OCI-LY7 (cell line): ENCODE measurements at regions not wholly inside any gene's neighbourhood (a gene's known extent, or its start where the extent isn't known, plus 50 kb on each side); places are given as distances from the start of the nearest gene placed in this dataset.

Experiments used
- BruUV-seq: library from RNA; stranded (reverse); fragments of 400-500 nt; replicated peaks from 2 replicates; lab custom pipeline; 2021; lab: Mats Ljungman, UMichigan
- CTCF ChIA-PET: fragments of 300-600 bp; sonication (Branson Sonifier 250); formaldehyde crosslinking; loops from one replicate; lab custom pipeline; 2022; ENCODE audit warnings: antibody characterized with exemption; ENCODE audit not compliant: unreplicated experiment; lab: Charles Lee
- POLR2A ChIA-PET: fragments of 300-600 bp; sonication (Branson Sonifier 250); formaldehyde crosslinking; loops from one replicate; lab custom pipeline; 2022; ENCODE audit warnings: antibody characterized with exemption; lab: Charles Lee
- DNase-seq: peaks from one replicate; pipeline ENCODE4 v3.0.0-alpha.2; 2015; ENCODE audit warnings: low spot score
- H2AFZ ChIP-seq: fragments of 200-600 bp; sonication (generic), shearing (Covaris generic); 2 replicates; pipeline ENCODE4 v1.6.1; 2014; ENCODE audit warnings: mild to moderate bottlenecking, antibody characterized with exemption, low read length, moderate library complexity
- H3K27ac ChIP-seq: fragments of 200-600 bp; sonication (generic); 2 replicates; pipeline ENCODE4 v1.5.1; 2014; ENCODE audit warnings: mixed run types, low read depth, mild to moderate bottlenecking, moderate library complexity, low read length, inconsistent platforms; ENCODE audit not compliant: poor library complexity, severe bottlenecking
- H3K36me3 ChIP-seq: fragments of 200-600 bp; sonication (generic); 2 replicates; pipeline ENCODE4 v1.6.1; 2014; ENCODE audit warnings: mild to moderate bottlenecking, antibody characterized with exemption, low read length, moderate library complexity, mixed read lengths; ENCODE audit not compliant: insufficient read depth
- H3K4me1 ChIP-seq: fragments of 200-600 bp; sonication (generic); 2 replicates; pipeline ENCODE4 v1.5.1; 2014; ENCODE audit warnings: mild to moderate bottlenecking, low read length; ENCODE audit not compliant: insufficient read depth, poor library complexity, severe bottlenecking
- H3K4me2 ChIP-seq: fragments of 200-600 bp; sonication (generic); 2 replicates; pipeline ENCODE4 v1.6.1; 2014; ENCODE audit warnings: mild to moderate bottlenecking, low read length
- H3K4me3 ChIP-seq: fragments of 200-600 bp; sonication (generic); 2 replicates; pipeline ENCODE4 v1.5.1; 2014; ENCODE audit warnings: mild to moderate bottlenecking, low read depth, low read length; ENCODE audit not compliant: poor library complexity, severe bottlenecking
- H3K79me2 ChIP-seq: fragments of 200-600 bp; sonication (generic); 2 replicates; pipeline ENCODE4 v1.6.1; 2016; ENCODE audit warnings: low read depth, mild to moderate bottlenecking, low read length, moderate library complexity, mixed read lengths; ENCODE audit not compliant: insufficient read depth
- H3K9me2 ChIP-seq: fragments of 200-600 bp; sonication (generic); 2 replicates; pipeline ENCODE4 v1.6.1; 2016; ENCODE audit warnings: mild to moderate bottlenecking, low read length, mixed read lengths; ENCODE audit not compliant: insufficient read depth
- H3K9me3 ChIP-seq: fragments of 200-600 bp; sonication (generic); 2 replicates; pipeline ENCODE4 v1.6.1; 2014; ENCODE audit warnings: mild to moderate bottlenecking, mixed run types, low read length, mixed read lengths
- H4K20me1 ChIP-seq: fragments of 200-600 bp; sonication (generic); 2 replicates; pipeline ENCODE4 v1.6.1; 2014; ENCODE audit warnings: mild to moderate bottlenecking, antibody characterized with exemption, low read length, moderate library complexity, mixed read lengths; ENCODE audit not compliant: insufficient read depth
- EZH2phosphoT487 ChIP-seq: fragments of 200-600 bp; sonication (generic); IDR thresholded peaks from 2 replicates; pipeline ENCODE4 v1.6.1; 2018; ENCODE audit warnings: low read depth, borderline replicate concordance, mild to moderate bottlenecking, mixed run types, antibody characterized with exemption, low read length, moderate library complexity, mixed read lengths
- intact Hi-C: fragments of 100-400 bp; cut with micrococcal nuclease; formaldehyde crosslinking; loops from one replicate; pipeline ENCODE4 v1.10.0; 2022; ENCODE audit not compliant: unreplicated experiment
- TF ChIP-seq, protein P1 (sequence below): fragments of 200-600 bp; sonication (generic); conservative IDR thresholded peaks from 2 replicates; pipeline ENCODE4 v1.5.1; 2014; ENCODE audit warnings: mild to moderate bottlenecking, antibody characterized with exemption, low read length, moderate library complexity, mixed read lengths

DNA sequence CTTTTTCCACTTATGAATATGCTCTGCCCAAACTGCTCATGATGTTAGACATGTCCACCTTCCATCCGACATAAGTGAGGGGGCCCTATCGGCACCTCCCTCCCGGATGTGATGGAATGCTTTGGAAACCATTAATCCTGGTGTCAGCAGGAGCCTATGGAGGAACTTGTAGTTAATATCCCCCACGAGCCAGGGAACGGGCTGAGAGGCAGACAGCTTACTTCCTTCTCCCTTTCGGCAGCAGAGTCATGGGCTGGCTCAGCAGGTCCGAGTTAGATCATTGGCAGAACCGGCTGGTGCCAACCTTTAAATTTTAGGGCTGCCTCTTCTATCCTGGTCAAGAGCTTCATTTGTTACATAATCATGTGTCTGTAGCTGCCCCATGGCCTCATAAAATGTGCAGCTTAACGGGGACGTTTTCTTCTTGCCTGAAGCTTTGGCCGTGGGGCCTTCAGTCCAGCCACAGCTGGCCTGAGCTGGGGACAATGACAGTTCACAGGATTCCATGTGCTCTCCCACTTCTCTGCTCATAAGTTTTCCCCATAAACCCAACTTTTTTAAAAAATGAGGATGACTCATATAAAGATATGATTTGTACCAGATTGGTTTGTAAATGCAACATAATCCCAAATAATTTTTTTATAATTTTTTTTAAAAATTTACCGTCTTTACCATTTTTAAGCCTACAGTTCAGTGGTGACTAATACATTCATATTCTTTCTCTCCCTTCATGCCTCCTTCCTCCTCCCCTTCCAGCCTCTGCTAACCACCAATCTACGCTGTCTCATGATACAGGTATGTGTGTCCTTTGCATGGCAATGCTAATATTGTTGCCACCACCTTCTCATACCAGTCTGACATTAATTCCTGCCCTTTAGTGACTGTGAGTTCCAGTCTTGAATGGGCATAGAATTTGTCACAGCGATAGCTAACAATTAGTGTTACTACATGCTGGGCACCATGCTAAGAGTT, 62.2 kb upstream of the RGMA start:
- intact Hi-C loops, result no loop called here
- H3K4me2 ChIP-seq, result no peak overlapping the region
- H3K36me3 ChIP-seq, result no peaks in the 10 kb centered on the region
- no peaks in the 10 kb centered on the region for H3K4me1 ChIP-seq
- DNase-seq, result no peak
- CTCF ChIA-PET, result no interaction called here
- H4K20me1 ChIP-seq, result no peaks in the 10 kb centered on the region
- H2AFZ ChIP-seq, result no peak overlapping the region
- H3K27ac ChIP-seq, result no peak overlapping the region
- no TSS peak for BruUV-seq
- H3K9me3 ChIP-seq, result no peaks in the 10 kb centered on the region
- H3K4me3 ChIP-seq, result no peak overlapping the region
- no peaks in the 10 kb centered on the region for H3K9me2 ChIP-seq
- no peaks in the 10 kb centered on the region for H3K79me2 ChIP-seq
- POLR2A ChIA-PET, result no interaction called here
- TF ChIP-seq EZH2phosphoT487, result no peak
- TF ChIP-seq, protein P1, sequence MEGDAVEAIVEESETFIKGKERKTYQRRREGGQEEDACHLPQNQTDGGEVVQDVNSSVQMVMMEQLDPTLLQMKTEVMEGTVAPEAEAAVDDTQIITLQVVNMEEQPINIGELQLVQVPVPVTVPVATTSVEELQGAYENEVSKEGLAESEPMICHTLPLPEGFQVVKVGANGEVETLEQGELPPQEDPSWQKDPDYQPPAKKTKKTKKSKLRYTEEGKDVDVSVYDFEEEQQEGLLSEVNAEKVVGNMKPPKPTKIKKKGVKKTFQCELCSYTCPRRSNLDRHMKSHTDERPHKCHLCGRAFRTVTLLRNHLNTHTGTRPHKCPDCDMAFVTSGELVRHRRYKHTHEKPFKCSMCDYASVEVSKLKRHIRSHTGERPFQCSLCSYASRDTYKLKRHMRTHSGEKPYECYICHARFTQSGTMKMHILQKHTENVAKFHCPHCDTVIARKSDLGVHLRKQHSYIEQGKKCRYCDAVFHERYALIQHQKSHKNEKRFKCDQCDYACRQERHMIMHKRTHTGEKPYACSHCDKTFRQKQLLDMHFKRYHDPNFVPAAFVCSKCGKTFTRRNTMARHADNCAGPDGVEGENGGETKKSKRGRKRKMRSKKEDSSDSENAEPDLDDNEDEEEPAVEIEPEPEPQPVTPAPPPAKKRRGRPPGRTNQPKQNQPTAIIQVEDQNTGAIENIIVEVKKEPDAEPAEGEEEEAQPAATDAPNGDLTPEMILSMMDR, result no peak

DNA sequence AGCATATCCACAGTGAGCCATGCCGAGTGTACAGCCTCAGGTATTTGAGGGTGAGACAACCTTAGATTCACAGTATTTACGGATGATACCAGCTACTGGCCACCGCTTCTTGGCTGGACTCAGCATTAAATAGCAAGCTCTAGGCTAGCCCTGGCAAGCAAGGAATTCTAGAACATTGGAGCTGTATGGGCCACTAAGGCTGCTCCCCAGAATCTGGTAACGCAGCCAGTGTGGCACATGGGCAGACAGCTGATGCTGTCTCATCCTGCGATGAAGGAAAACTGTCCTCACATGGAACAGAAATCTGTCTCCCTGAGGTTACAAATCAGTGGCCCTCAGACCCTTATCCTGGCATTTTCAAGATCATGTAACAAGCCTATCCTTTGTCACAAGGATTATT, 57.6 kb upstream of the RGMA start:
- intact Hi-C loops, result no loop called here
- BruUV-seq, result no TSS peak
- POLR2A ChIA-PET, result no interaction called here

More for the DNA sequence above, 57.6 kb upstream of the RGMA start:
- Histone ChIP-seq H3K36me3 (no peaks in the 10 kb centered on the region), H3K4me2 (no peak overlapping the region), H4K20me1 (no peaks in the 10 kb centered on the region), H3K9me2 (no peaks in the 10 kb centered on the region), H3K4me3 (no peak overlapping the region), H3K79me2 (no peaks in the 10 kb centered on the region), H3K27ac (no peak overlapping the region), H3K4me1 (no peaks in the 10 kb centered on the region), H3K9me3 (no peaks in the 10 kb centered on the region), H2AFZ (no peak overlapping the region)
- TF ChIP-seq EZH2phosphoT487, result no peak
- TF ChIP-seq, protein P1, result no peak
- CTCF ChIA-PET, result no interaction called here
- no peak for DNase-seq
